GM12872 (cell line): ENCODE measurements at regions not wholly inside any gene's neighbourhood (a gene's known extent, or its start where the extent isn't known, plus 50 kb on each side); places are given as distances from the start of the nearest gene placed in this dataset.

ENCODE experiments used
- CTCF ChIP-seq: IDR thresholded peaks from 3 replicates; pipeline ENCODE4 v1.5.1; 2011; ENCODE audit warnings: low read depth, mild to moderate bottlenecking, low read length, moderate library complexity; ENCODE audit not compliant: insufficient read depth

- TF ChIP-seq CTCF = no peak
Observed at GRCh38 chr5:2640717-2641116, 110.8 kb downstream of the IRX2 start.

GRCh38 chr5:2639425-2639824, 112.1 kb downstream of the IRX2 start:
- no peak for TF ChIP-seq CTCF

- no peak for TF ChIP-seq CTCF
Observed at GRCh38 chr5:2634399-2635176, 116.9 kb downstream of the IRX2 start.

GRCh38 chr5:2633992-2634391, 117.5 kb downstream of the IRX2 start:
- TF ChIP-seq CTCF = no peak

- no peak for TF ChIP-seq CTCF
Observed at GRCh38 chr5:2631758-2632157, 119.7 kb downstream of the IRX2 start.

- no peak for TF ChIP-seq CTCF
Observed at GRCh38 chr5:2629045-2629444, 122.4 kb downstream of the IRX2 start.

GRCh38 chr5:2627867-2628266, 123.6 kb downstream of the IRX2 start:
- TF ChIP-seq CTCF = no peak
